GM20431 (cell line): ENCODE measurements at regions not wholly inside any gene's neighbourhood (a gene's known extent, or its start where the extent isn't known, plus 50 kb on each side); places are given as distances from the start of the nearest gene placed in this dataset.

Experiments used
- in situ Hi-C: fragments of 300-500 bp; cut with MseI, MboI; formaldehyde crosslinking; loops from one replicate; pipeline ENCODE4 v1.15.0; 2020; ENCODE audit warnings: low sequenced_read_pairs; ENCODE audit not compliant: unreplicated experiment

GRCh38 chr22:47284360-47284759 lies 521.9 kb downstream of the TBC1D22A start:
- in situ Hi-C loops, result no loop called here

GRCh38 chr22:47283616-47284270 lies 521.3 kb downstream of the TBC1D22A start:
- in situ Hi-C loops, result no loop called here

- in situ Hi-C loops, result no loop called here
Observed at GRCh38 chr22:47282851-47283250, 520.4 kb downstream of the TBC1D22A start.

GRCh38 chr22:47282366-47282765 lies 519.9 kb downstream of the TBC1D22A start:
- in situ Hi-C loops, result no loop called here

GRCh38 chr22:47281126-47282106 lies 519.0 kb downstream of the TBC1D22A start:
- in situ Hi-C loops, result no loop called here

GRCh38 chr22:47280301-47280700 lies 517.9 kb downstream of the TBC1D22A start:
- in situ Hi-C loops, result no loop called here

GRCh38 chr22:47279746-47280145 lies 517.3 kb downstream of the TBC1D22A start:
- in situ Hi-C loops, result no loop called here

- in situ Hi-C loops, result no loop called here
Observed at GRCh38 chr22:47279337-47279736, 516.9 kb downstream of the TBC1D22A start.

- in situ Hi-C loops, result no loop called here
Observed at GRCh38 chr22:47278655-47279054, 516.2 kb downstream of the TBC1D22A start.

- in situ Hi-C loops, result no loop called here
Observed at GRCh38 chr22:47277531-47277930, 515.1 kb downstream of the TBC1D22A start.

- in situ Hi-C loops, result no loop called here
Observed at GRCh38 chr22:47276991-47277390, 514.5 kb downstream of the TBC1D22A start.

- in situ Hi-C loops, result no loop called here
Observed at GRCh38 chr22:47276450-47276820, 514.0 kb downstream of the TBC1D22A start.

GRCh38 chr22:47275605-47276449 lies 513.4 kb downstream of the TBC1D22A start:
- in situ Hi-C loops, result no loop called here

- in situ Hi-C loops, result no loop called here
Observed at GRCh38 chr22:47274196-47274595, 511.7 kb downstream of the TBC1D22A start.

GRCh38 chr22:47270463-47271135 lies 508.1 kb downstream of the TBC1D22A start:
- in situ Hi-C loops, result no loop called here

- in situ Hi-C loops, result no loop called here
Observed at GRCh38 chr22:47269516-47270088, 507.2 kb downstream of the TBC1D22A start.

- in situ Hi-C loops, result no loop called here
Observed at GRCh38 chr22:47267513-47268282, 505.2 kb downstream of the TBC1D22A start.

- in situ Hi-C loops, result no loop called here
Observed at GRCh38 chr22:47266329-47266728, 503.9 kb downstream of the TBC1D22A start.

- in situ Hi-C loops, result no loop called here
Observed at GRCh38 chr22:47260551-47260950, 498.1 kb downstream of the TBC1D22A start.
